ENCODE measurements at regions not wholly inside any gene's neighbourhood (a gene's known extent, or its start where the extent isn't known, plus 50 kb on each side); places are given as distances from the start of the nearest gene placed in this dataset.
A peak's percentile ranks its signal among the peaks of the same experiment; 100 is the strongest.

DNA sequence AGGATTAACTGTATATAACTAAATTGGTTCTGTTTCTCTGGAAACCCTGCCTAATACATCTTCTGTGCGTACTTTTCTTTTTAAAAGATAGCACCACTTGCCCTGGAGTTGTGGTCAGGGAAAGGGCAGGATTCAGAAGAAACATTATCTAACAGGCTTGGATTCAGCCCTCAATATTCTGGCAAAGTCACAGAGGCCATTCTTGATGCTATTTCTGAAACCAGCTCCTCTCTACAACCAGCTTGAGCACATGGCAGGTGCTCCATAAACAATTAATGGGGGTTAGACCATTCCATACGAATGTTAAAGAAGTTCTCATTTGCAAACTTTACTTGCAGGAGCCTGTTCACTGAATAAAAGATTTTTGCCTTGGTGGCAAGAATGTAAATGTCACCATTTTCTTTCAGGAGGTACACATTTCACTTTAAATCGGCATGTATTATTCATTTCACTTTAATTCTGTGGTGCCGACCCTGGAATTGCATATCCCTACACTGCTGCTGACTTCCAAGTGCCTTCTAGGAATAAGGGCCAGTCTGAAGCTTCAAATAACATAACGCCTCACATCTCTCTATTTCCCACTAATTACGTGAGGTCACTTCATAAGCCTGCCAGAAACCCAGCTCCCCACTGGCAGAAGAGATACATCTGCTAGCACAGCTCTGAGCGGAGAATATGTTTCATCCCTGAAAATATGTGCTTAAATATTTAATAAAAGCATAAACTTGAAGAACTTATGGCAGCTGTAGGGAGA lies 248.7 kb downstream of the ADGRG6 start:
- intact Hi-C loops (cut with DNase I) = no loop called here
- DNase-seq = no peak
- ATAC-seq (ENCODE audit: poor library complexity) = peak; percentile 69

DNA sequence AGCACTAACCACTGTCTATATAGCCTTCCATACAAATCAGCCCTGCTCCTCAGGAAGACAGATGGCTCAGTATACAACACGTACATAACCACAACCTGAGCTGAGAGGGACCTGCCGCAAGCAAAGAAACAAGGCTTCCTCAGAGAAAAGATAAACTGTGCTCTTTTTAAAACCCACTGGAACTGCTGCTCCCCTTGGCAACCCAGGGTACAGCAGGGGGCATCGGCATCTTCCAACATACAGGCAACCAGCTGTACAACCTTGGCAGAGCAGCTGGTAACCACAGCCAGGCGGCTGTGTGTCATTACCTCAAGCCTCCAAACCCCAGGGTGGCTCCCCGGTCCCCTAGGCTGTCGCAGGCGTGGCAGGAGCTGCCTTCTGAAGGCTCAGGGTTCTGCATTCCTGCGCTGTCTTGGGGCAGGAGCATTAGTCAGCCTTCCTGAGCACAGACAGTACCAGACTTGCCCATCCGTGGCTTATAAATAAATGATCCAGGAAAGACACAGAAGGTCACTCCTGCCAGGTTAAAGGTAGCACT lies 249.5 kb downstream of the ADGRG6 start:
- DNase-seq = no peak
- intact Hi-C loops (cut with DNase I) = no loop called here
- ATAC-seq (ENCODE audit: poor library complexity) = no peak

- intact Hi-C loops (cut with DNase I) = no loop called here
- DNase-seq = no peak
- ATAC-seq (ENCODE audit: poor library complexity) = no peak
Measured at GRCh38 chr6:142558786-142559185, 257.0 kb downstream of the ADGRG6 start.

DNA sequence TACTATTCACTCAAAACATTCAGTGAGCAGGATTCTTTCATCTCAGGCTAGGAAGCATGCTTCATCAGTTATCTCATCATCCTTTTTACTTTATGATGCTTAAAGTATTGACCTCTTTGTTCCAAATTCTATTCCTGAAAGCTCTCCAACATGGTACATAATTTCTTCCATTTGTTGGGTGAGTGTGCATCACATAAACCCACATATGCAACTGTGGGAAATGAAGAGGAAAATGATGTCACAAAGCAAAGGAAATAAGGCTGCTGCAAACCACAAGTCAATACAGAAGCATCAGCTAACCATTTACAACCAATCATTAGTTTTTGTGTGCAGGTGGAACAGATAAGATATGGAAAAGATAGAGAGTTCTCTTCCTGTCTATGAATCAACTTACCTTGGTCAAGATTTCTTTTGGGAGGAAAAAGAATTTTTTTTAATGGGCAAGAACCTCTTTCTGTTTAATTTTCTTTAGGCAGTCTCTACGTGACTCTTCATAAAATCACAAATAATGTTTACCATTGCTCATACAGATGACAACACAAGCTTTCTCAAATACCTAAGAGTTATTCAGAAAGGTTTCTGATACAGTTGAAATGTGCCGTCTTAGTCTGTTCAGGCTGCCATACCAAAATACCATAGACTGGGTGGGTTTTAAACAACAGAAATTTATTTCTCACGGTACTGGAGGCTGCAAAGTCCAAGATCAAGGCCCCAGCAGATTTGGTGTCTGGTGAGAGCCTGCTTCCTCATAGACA lies 259.9 kb downstream of the ADGRG6 start:
- no peak for ATAC-seq (ENCODE audit: poor library complexity)
- DNase-seq = no peak
- intact Hi-C loops (cut with DNase I) = no loop called here

- intact Hi-C loops (cut with DNase I) = no loop called here
- ATAC-seq (ENCODE audit: poor library complexity) (no peak), DNase-seq (no peak)
Measured at GRCh38 chr6:142562865-142563264, 261.1 kb downstream of the ADGRG6 start.

DNA sequence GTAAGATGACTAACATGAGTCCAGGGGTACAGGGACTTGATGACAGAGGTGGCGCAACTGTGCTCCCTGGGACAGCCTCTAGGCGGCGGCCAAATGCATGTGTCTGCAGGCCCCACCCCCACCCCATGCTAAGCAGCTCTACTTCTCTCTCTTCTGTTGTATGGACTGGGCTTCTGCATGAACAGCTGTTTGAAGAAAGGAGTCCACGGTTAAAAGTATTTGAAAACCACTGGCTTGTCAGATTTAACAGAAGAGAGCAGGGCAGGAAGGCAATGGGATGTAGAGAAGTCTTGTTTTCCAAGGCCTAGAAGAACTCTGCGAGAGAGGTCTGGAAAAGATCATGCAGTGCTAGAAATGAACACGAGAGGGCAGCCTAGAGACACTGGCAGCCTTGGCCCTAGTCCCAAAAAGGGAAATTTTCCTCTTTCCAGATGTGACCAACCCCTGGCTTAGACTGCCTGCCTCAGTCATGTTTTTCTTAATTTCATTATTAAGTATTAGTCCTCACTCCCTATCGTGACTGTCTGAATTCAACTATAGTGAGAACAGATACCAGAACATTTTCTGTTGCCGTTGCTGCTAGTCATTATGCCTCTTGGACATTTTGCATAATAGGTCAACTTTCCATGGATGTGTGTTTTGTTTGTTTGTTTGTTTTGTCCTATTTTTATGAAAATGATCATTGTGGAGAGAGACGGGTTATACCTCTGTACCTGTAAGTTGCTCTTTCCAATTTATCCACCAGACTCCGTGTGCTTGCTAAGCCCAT lies 265.0 kb downstream of the ADGRG6 start:
- no peak for DNase-seq
- ATAC-seq (ENCODE audit: poor library complexity) = peak; percentile 71
- intact Hi-C loops (cut with DNase I) = no loop called here

DNA sequence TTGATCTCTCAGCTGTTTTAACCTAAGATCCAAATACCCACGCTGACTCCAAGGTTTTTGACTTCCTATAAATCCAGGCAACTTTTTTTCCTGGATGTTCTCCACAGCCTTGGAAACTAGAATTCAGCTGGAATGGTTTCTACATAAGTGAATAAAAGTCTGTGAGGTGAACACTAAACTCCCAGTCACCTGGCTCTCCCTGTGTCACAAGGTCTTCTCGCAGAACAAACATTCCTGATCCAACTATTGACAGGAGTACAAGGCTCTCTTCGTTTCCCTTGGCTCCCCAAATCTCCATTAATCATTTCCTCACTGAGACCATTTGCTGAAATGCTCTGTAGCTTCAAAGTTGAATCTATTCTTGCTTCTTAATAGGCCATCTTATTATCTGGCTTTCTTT lies 265.7 kb downstream of the ADGRG6 start:
- intact Hi-C loops (cut with DNase I) = no loop called here
- ATAC-seq (ENCODE audit: poor library complexity) (no peak), DNase-seq (no peak)

DNA sequence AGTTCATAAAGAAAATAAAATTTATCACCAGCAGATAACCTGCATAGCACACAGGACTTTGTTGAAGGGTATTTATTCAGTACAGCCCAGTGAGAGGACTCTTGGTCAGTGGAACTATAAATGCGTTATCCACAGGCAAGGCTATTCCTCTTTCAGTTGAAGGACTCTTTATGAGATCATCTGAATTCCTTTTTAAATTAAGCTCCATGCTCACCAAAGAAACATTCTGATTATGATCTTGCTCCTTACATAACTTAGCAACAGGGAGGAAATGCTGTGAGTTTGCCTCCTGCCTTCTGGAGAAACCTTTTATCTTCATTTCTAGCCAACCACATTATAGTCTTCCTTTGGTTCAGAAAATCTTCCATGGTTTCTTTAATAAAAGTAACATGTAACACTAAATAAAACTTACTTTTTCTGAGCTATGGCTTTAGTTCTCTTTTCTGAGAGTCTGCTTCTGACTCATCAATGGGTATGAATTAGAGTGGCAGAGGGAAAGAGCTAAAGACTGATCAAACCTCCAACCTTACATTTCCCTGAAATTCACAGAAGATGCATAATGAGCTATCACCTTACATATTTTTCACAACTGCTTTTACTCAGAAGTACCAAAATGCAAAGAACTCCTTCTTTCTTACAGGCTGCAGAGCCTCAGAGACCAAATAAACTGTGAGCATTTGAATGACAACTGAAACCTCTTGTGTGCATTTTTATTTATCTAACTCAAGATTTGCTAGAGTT lies 267.2 kb downstream of the ADGRG6 start:
- ATAC-seq (ENCODE audit: poor library complexity) (no peak), DNase-seq (no peak)
- intact Hi-C loops (cut with DNase I) = no loop called here

GRCh38 chr6:142569676-142570075 lies 267.9 kb downstream of the ADGRG6 start:
- ATAC-seq (ENCODE audit: poor library complexity) = no peak
- intact Hi-C loops (cut with DNase I) = no loop called here
- DNase-seq = no peak

DNA sequence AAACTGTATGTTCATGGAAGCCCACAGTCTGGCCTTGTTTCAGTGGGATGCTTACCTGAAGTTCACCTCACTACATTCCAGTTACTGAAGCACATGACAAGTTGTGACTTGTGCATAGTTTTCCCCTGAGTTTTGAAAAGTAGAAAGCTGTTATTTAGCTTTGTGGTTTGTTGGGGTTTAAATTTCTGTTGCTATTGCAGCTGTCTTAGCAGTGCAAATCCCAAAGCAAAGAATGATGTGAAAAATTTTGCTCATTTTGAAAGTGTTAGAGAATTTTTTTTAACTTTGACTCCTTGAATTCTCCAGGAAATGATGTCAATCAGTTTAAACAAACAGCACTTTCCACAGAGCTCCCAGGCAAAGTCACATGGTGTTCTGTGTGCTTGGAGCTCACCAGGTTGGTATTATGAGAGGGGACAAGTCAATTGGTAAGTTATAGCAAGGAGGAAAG lies 268.4 kb downstream of the ADGRG6 start:
- no peak for ATAC-seq (ENCODE audit: poor library complexity)
- intact Hi-C loops (cut with DNase I) = no loop called here

DNA sequence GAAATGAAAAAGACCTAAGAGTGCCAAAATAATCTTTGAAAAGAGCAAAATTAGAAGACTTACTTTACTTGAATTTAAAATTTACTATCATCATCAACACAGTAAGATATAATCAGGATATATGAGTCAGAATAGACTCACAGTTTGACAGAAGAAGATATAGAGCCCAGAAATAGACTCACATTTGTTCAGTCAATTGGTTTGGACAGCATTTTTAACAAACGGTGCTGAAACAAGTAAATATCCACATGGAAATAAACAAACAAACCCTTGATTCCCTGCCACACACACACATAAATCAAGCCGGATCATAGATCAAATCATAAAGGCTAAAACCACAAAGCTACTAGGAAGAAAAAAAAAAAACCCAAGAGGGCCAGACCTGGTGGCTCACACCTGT lies 291.1 kb downstream of the ADGRG6 start:
- intact Hi-C loops (cut with DNase I) = no loop called here
- DNase-seq (no peak), ATAC-seq (ENCODE audit: poor library complexity) (no peak)

More for the DNA sequence above, 268.4 kb downstream of the ADGRG6 start:
- no peak for DNase-seq

DNA sequence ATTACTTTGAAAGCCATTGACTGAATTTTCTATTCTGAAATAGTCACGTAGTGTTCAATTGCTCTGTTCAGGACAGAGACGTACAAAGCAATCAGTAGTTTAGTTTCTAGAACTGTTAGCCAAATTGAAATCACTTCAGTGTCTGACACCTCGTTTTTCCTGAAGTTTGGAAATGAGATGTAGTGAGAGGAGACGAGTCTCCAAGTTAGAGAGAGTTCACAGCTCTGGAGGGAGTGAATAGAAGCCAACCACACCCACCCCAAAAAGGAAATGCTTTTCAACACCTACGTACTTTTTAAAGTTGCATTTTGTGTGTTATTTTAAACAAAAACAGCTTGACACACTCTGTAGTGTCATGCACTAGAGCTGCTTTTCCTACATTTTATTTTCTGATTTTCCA lies 296.0 kb downstream of the ADGRG6 start:
- intact Hi-C loops (cut with DNase I) = no loop called here
- ATAC-seq (ENCODE audit: poor library complexity) = no peak
- DNase-seq = no peak

DNA sequence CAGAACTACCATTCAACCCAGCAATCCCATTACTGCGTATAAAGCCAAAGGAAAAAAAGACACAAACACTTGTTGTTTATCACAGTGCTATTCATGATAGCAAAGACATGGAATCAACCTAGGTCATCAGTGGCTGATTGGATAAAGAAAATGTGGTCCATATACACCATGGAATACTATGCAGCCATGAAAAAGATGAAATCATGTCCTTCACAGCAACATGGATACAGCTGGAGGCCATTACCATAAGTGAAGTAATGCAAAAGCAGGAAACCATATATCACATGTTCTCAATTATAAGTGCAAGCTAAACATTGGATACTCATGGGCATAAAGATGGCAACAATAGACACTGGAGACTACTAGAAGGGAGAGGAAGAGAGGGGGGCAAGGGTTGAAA lies 299.6 kb downstream of the ADGRG6 start:
- no peak for DNase-seq
- intact Hi-C loops (cut with DNase I) = no loop called here
- no peak for ATAC-seq (ENCODE audit: poor library complexity)

DNA sequence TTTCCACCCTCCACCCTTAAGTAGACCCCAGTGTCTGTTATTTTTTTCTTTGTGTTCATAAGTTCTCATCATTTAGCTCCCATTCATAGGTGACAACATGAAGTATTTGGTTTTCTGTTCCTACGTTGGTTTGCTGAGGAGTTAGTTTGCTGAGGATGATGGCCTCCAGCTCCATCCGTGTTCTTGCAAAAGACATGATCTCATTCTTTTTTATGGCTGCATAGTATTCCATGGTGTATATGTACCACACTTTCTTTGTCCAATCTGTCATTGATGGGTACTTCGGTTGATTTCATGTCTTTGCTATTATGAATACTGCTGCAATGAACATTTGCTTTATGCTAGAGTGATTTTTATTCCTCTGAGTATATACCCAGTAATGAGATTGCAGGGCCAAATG lies 301.2 kb downstream of the ADGRG6 start:
- intact Hi-C loops (cut with DNase I) = no loop called here
- ATAC-seq (ENCODE audit: poor library complexity) (no peak), DNase-seq (no peak)

DNA sequence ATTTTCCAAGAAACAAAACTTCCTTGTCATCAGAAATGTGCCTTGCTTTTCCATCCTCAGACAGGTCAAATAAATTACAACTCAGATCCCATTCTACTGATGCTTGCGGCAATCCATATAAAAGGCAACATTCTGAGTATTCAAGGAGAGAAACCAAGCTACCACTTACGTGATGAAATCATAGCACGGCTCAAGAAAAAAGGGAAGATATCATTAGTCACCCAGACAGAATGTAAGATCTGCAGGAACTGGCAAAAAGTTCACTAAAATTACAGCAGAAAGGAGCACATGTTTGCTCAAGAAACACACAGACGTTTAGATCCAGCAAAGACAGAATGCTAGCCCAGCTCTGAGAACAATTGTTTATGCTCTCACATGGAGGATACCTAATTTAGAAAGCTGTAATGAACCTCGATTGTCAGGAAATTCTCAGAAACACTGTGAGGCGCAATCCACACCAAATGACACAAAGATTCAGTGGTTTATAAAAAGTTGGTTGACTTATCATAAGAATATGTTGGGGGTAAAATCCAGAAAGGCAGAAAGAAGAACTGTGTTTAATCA lies 304.2 kb downstream of the ADGRG6 start:
- ATAC-seq (ENCODE audit: poor library complexity) (no peak), DNase-seq (no peak)
- intact Hi-C loops (cut with DNase I) = no loop called here

- ATAC-seq (ENCODE audit: poor library complexity) (no peak), DNase-seq (no peak)
- intact Hi-C loops (cut with DNase I) = no loop called here
Measured at GRCh38 chr6:142612956-142613355, 311.1 kb downstream of the ADGRG6 start.

DNA sequence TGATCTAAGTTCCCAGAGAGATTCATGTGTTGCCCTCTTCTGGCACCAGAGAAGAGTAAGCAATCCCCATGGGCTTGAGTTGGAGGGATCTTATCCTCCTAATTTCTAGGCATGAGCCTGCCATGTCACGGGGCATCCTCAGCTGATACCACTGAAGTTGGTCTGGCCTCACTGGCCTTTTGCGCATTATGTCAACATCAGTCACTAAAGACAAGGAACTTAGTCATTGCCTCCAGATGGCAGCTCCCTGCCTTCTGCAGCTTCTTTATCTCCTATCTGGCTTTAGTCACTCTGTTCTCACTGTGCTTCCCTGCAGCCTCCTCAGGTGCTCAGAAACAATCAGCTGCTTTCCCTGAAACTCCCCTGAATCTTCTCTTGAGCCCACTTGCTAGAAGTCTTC lies 312.2 kb downstream of the ADGRG6 start:
- ATAC-seq (ENCODE audit: poor library complexity) (no peak), DNase-seq (no peak)
- intact Hi-C loops (cut with DNase I) = no loop called here

DNA sequence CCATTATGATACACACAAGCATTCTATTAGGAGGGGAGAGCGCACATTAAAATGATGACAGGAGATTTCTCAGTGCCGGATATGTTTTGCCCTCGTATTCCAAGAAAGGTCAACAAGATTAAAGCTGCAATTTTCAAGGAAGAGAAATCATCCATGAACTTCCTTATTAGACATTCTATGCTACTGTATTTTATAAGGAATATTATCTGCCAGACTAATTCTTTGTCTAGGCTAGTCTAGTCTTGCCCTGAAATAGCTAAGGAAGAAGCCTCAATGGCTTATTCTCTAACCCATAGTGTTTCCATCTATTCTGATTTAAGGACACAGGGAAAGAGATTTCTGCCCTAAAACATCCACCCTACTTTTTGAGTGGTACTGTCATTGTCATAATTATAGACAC lies 315.4 kb downstream of the ADGRG6 start:
- ATAC-seq (ENCODE audit: poor library complexity) (no peak), DNase-seq (no peak)
- intact Hi-C loops (cut with DNase I) = no loop called here
